HEK293T (cell line): ENCODE measurements at regions not wholly inside any gene's neighbourhood (a gene's known extent, or its start where the extent isn't known, plus 50 kb on each side); places are given as distances from the start of the nearest gene placed in this dataset.

Source experiments
- CTCF ChIA-PET: fragments of 350-600 bp; formaldehyde crosslinking; extraction: SDS; loops from one replicate; lab custom pipeline; 2021; ENCODE audit warnings: antibody characterized with exemption, inconsistent platforms; lab: Yijun Ruan, JAX
- POLR2A ChIA-PET: fragments of 350-600 bp; formaldehyde crosslinking; extraction: SDS; loops from one replicate; lab custom pipeline; 2020; ENCODE audit warnings: antibody characterized with exemption, inconsistent platforms; lab: Yijun Ruan, JAX
- DNase-seq: peaks from one replicate; pipeline ENCODE4 v3.0.0; 2012; ENCODE audit warnings: mixed read lengths; ENCODE audit errors: extremely low spot score
- ARNT ChIP-seq: fragments of 450-650 bp; IDR thresholded peaks from 2 replicates; pipeline ENCODE4 v1.6.1; 2017; ENCODE audit warnings: mild to moderate bottlenecking
- BHLHE40 ChIP-seq: fragments of 450-650 bp; IDR thresholded peaks from 2 replicates; pipeline ENCODE4 v1.6.1; 2016; ENCODE audit warnings: mild to moderate bottlenecking, moderate library complexity, borderline replicate concordance
- CTBP1 ChIP-seq: fragments of 450-650 bp; IDR thresholded peaks from 2 replicates; pipeline ENCODE4 v1.6.1; 2016; ENCODE audit warnings: borderline replicate concordance
- ELF4 ChIP-seq: fragments of 450-650 bp; IDR thresholded peaks from 2 replicates; pipeline ENCODE4 v1.6.1; 2017; ENCODE audit warnings: antibody characterized with exemption
- FOXA1 ChIP-seq: fragments of 450-650 bp; IDR thresholded peaks from 2 replicates; pipeline ENCODE4 v1.6.1; 2016; ENCODE audit warnings: mild to moderate bottlenecking
- FOXK2 ChIP-seq: fragments of 450-650 bp; IDR thresholded peaks from 2 replicates; pipeline ENCODE4 v1.6.1; 2016; ENCODE audit warnings: mild to moderate bottlenecking
- FOXM1 ChIP-seq: fragments of 450-650 bp; IDR thresholded peaks from 2 replicates; pipeline ENCODE4 v1.6.1; 2017; ENCODE audit warnings: mild to moderate bottlenecking, borderline replicate concordance
- HDGF ChIP-seq: fragments of 450-650 bp; IDR thresholded peaks from 2 replicates; pipeline ENCODE4 v1.6.1; 2017; ENCODE audit warnings: antibody characterized with exemption, borderline replicate concordance
- L3MBTL2 ChIP-seq: fragments of 450-650 bp; conservative IDR thresholded peaks from 2 replicates; pipeline ENCODE4 v1.6.1; 2016; ENCODE audit warnings: mild to moderate bottlenecking
- LEF1 ChIP-seq: fragments of 450-650 bp; IDR thresholded peaks from 2 replicates; pipeline ENCODE4 v1.6.1; 2017; ENCODE audit warnings: mild to moderate bottlenecking, borderline replicate concordance
- NFRKB ChIP-seq: fragments of 450-650 bp; IDR thresholded peaks from 2 replicates; pipeline ENCODE4 v1.6.1; 2016; ENCODE audit warnings: mild to moderate bottlenecking, moderate library complexity
- SP1 ChIP-seq: fragments of 450-650 bp; IDR thresholded peaks from 2 replicates; pipeline ENCODE4 v1.6.1; 2017
- SUZ12 ChIP-seq: fragments of 450-650 bp; IDR thresholded peaks from 2 replicates; pipeline ENCODE4 v1.6.1; 2016; ENCODE audit warnings: mild to moderate bottlenecking
- TARDBP ChIP-seq: fragments of 450-650 bp; IDR thresholded peaks from 2 replicates; pipeline ENCODE4 v1.6.1; 2016
- ZNF384 ChIP-seq: fragments of 450-650 bp; IDR thresholded peaks from 2 replicates; pipeline ENCODE4 v1.6.1; 2016
- TF ChIP-seq, protein P1 (sequence below): fragments of 450-650 bp; IDR thresholded peaks from 2 replicates; pipeline ENCODE4 v1.6.1; 2016

GRCh38 chr6:40796260-40797221 is 209.4 kb upstream of the LRFN2 start:
- TF ChIP-seq HDGF (no peak), SUZ12 (no peak)
- POLR2A ChIA-PET, result no interaction called here
- CTCF ChIA-PET, result interaction anchor here (0.9 kb wide), 1 partner anchor 90 kb away, joined by 3 read pairs; no protein-coding TSS in a partner anchor
- no peak for DNase-seq

GRCh38 chr6:40794586-40794985 is 207.4 kb upstream of the LRFN2 start:
- ChIA-PET CTCF (no interaction called here), POLR2A (no interaction called here)
- TF ChIP-seq CTBP1 (no peak), TARDBP (no peak), L3MBTL2 (no peak), SUZ12 (no peak), HDGF (no peak), FOXA1 (no peak), BHLHE40 (no peak), ARNT (no peak), LEF1 (no peak), FOXM1 (no peak), SP1 (no peak), ELF4 (no peak), NFRKB (no peak), FOXK2 (no peak), ZNF384 (no peak)
- TF ChIP-seq, protein P1, sequence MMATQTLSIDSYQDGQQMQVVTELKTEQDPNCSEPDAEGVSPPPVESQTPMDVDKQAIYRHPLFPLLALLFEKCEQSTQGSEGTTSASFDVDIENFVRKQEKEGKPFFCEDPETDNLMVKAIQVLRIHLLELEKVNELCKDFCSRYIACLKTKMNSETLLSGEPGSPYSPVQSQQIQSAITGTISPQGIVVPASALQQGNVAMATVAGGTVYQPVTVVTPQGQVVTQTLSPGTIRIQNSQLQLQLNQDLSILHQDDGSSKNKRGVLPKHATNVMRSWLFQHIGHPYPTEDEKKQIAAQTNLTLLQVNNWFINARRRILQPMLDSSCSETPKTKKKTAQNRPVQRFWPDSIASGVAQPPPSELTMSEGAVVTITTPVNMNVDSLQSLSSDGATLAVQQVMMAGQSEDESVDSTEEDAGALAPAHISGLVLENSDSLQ, result no peak
- DNase-seq, result no peak

GRCh38 chr6:40792183-40792582 is 205.0 kb upstream of the LRFN2 start:
- DNase-seq, result no peak
- TF ChIP-seq L3MBTL2, result no peak
- TF ChIP-seq, protein P1, result no peak
- TF ChIP-seq ZNF384, result no peak
- no peak for TF ChIP-seq CTBP1
- no peak for TF ChIP-seq HDGF
- TF ChIP-seq BHLHE40, result no peak
- TF ChIP-seq ELF4, result no peak
- TF ChIP-seq SP1, result no peak
- no peak for TF ChIP-seq SUZ12
- no peak for TF ChIP-seq ARNT
- no peak for TF ChIP-seq NFRKB
- no peak for TF ChIP-seq FOXM1
- TF ChIP-seq TARDBP, result no peak
- TF ChIP-seq LEF1, result no peak
- ChIA-PET POLR2A (interaction anchor here (0.6 kb wide), 1 partner anchor 1449 kb away, joined by 4 read pairs; no protein-coding TSS in a partner anchor), CTCF (no interaction called here)

- ChIA-PET POLR2A (no interaction called here), CTCF (no interaction called here)
- DNase-seq, result no peak
- no peak for TF ChIP-seq ELF4
- TF ChIP-seq LEF1, result no peak
- TF ChIP-seq SP1, result no peak
- no peak for TF ChIP-seq FOXA1
- TF ChIP-seq, protein P1, result no peak
- TF ChIP-seq BHLHE40, result no peak
- TF ChIP-seq NFRKB, result no peak
- no peak for TF ChIP-seq L3MBTL2
- no peak for TF ChIP-seq ZNF384
- no peak for TF ChIP-seq FOXK2
- no peak for TF ChIP-seq SUZ12
- TF ChIP-seq ARNT, result no peak
- TF ChIP-seq CTBP1, result no peak
- no peak for TF ChIP-seq HDGF
- TF ChIP-seq TARDBP, result no peak
- TF ChIP-seq FOXM1, result no peak
Observed at GRCh38 chr6:40791004-40791403, 203.8 kb upstream of the LRFN2 start.

DNA sequence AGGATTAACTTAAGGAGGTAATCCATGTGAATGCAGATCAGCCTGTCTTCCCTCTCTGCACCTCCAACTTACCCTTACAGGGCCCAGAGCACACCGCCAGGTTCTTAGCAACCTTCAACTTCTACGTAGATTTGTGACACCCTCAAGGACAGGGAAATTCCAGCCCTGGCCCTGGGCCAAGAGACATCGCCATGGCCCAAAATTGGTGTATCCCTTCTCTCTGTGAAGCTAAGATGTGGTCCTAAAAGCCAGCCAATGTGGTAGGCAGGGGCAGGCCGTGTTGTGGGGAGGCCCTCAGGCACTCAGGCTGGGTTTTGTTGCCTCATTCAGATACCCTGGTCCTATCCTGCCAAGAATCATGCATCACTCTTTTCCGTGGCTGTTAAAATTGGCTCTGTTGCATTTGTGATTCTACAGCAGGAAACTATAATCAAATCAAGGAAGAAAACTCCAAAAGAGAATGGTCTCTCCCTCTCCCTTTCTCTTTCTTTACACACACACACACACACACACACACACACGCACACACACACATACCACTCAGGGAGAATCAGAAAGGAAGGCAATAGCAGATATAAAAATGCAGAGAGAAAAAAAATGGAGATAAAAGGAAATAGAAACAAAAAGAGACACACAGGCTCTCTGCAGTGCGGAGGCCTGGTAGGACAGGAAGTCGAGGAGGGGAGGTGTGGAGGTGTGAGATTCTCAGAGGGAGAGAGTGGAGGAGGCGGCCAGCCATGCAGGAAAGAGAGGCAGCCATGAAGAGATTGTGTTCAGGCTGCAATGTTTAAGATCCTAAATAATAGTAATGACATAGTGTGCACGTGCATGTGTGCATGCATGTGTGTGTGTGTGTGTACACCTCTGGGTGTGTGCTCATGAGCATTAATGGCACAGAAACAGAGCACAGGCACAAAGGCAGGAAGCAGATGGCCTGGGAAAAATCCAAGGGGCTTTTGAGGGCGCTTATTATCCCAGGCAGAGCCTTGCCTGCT is 201.8 kb upstream of the LRFN2 start:
- no peak for DNase-seq
- POLR2A ChIA-PET, result no interaction called here
- no peak for TF ChIP-seq HDGF
- TF ChIP-seq FOXK2, result no peak
- TF ChIP-seq NFRKB, result no peak
- TF ChIP-seq FOXM1, result no peak
- no peak for TF ChIP-seq SP1
- TF ChIP-seq LEF1, result no peak
- TF ChIP-seq, protein P1, result no peak
- TF ChIP-seq ELF4, result no peak
- no peak for TF ChIP-seq L3MBTL2
- CTCF ChIA-PET, result no interaction called here
